Limb (tissue), 2 donors: ENCODE measurements at regions not wholly inside any gene's neighbourhood (a gene's known extent, or its start where the extent isn't known, plus 50 kb on each side); places are given as distances from the start of the nearest gene placed in this dataset.

ENCODE experiments used
- DNase-seq, 2 donors: peaks; one replicate each; pipeline ENCODE4 v3.0.0-alpha.2; 2016; ENCODE audit errors: extremely low spot score in 2 of 2

DNA sequence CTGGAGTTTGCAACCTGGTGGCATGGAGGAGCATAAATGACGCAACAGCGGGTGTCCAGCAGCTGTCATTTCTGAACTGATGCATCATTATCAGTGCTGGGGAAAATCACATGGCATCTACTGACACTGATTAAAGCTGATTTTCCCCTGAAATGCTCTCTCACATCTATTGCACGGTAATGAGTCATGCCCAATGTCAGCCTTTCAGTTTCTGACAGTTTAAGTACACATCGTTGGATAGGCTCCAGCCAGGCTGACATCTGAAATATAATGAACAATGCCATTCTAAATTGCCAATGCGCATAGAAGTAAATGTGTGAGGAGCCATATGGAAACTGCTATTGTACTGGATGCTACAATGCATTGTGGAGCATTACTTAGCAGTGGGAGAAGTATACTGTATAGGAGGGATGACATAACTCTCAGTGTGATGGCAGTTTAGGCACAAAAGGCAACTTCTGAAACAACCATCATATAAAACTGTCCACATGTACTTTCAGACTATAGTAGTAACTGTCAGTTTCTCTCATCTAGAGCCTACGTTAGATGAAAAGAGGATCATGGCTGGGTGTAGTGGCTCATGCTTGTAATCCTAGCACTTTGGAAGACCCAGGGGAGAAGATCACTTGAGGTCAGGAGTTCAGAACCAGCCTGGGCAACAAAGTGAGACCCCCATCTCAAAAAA, 389.3 kb upstream of the DMAC1 start:
- no peak for DNase-seq

DNA sequence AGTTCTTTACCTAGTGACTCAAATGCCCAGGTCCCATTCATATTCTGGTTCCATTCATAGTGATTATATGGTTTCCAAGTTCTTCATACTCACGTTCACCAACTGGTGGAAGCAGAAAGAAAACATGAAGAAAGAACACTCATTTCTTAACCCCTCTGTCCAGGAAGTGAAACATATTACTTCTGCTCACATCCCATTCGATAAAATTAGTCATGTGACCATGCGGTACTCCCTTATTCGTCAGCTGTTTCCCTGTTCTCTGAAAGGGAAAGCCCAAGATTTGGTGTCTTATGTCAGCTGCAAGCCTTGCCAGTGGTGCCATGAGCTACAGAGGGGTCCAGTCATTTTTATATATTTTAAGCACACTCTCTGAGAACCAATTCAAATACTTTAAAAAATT, 387.0 kb upstream of the DMAC1 start:
- DNase-seq: no peak

DNA sequence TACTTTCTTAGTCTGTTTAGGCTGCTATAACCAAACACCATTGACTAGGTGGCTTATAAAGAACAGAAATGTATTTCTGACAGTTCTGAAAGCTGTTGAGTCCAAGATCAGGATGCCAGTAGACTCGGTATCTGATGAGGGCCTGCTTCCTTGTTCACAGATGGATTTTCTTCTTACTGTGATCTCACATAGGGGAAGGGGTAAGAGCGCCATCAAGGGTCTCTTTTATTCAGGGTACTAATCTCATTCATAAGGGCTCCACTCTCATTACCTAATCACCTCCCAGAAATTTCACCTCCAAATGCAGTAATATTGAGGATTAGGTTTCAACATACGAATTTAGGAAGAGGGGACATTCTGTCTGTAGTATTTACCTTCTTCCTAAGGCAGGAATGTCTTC, 384.0 kb upstream of the DMAC1 start:
- no peak for DNase-seq

DNA sequence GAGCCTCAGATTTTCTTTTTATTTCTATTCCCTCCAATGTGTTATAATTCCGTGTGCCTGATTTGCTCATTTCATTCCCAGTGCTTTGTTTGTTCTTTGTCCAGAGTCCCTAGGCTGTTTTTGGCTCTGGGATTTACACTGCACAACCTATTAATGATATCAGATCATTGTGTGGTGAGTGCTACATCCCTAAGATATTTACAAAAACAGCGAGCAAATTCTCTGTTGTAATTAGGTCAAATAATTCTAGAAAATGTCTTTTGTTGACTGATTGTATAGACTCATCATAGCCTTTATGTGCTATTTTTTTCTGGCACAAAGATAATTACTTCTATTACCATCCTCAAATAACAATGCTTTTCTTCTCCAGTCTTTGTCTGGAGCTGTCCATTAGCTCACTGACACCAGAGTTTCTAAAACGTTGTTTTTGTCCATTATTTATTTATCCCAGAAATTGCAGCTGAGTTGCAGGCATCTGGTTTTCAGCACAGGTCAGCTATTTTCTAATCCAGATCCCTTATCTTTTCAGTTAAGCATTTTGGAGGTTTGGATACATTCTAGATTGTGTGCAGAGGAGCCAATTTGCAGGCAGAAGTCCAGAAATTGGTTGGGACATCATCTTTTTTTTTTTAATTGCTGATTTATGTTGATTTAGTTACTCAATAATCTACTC, 379.9 kb upstream of the DMAC1 start:
- no peak for DNase-seq

DNA sequence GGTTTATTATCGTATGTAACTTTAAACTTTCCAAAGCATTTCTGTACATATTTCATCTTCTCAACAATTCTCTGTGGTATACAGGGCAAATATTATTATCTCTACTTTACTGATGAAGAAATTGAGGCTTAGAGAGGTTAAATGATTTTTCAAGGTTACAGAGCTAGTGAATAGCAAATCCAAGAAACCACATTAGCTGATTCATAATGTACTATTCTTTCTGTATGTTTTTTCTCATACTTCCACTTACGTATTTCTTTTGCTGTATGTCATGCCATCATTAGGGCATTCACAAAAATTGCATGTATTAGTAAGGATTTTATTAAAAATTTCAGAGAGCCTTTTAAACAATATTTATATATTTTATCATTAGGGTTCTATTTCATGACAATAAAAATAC, 372.4 kb upstream of the DMAC1 start:
- DNase-seq: no peak

DNA sequence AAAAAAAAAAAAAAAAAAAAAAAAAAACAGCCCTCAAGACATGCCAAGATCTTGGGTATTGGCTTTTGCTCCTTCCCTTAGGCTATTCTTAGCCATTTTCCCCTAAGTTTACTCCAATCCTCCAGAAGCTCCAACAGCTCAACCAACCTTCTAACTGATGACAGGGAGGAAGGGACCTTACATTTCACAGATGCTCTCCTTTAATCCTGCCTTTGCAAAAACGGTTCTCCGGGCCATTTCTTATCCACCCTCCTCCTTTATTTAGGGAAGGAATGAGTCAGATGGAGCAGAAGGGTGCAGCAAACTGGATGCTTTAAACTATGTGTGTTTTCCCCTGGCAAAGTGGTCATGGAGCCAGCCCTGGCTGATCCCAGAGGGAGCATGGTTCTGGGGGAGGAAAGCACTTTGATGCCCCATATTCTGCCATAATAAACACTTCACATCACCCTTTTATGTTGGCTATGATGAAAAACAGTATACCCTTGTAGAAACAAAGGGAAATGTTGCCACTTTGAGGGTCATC, 369.4 kb upstream of the DMAC1 start:
- no peak for DNase-seq

DNA sequence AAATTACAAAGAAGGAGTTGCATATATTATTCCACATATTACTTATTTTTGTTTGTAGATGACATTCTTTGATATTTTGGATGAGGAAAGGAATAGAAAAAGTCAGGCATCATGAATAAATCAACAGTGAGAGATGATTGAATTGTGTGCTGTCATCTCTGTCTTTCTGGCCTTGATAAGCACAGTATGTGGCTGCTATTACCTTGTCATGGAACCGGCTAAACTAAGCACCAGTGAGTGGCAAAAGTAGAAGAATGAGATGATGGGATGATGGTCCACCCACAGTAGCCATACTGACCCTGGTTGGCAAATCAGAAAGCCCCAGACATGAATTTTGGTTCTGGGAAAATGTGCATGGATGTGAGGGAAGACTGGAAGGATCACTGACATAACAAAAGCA, 361.2 kb upstream of the DMAC1 start:
- no peak for DNase-seq

DNA sequence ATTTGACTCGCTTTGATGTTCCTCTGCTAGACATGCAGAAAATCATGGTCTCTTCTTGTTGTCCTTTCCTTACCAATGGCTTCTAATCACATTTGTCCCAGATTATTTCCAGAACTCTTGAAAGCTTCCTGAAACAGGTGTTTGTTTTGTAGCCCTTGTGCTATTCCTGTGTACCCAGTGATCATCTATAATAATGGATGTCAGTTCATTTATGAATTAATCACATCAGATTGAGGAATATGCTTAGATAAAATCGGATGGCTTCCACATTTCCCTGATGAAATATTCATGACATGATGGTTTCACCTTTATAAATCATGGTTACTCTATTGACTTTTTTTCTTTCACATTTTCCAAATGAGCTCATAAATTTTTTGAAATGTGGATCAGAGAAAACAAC, 359.0 kb upstream of the DMAC1 start:
- DNase-seq: no peak

DNA sequence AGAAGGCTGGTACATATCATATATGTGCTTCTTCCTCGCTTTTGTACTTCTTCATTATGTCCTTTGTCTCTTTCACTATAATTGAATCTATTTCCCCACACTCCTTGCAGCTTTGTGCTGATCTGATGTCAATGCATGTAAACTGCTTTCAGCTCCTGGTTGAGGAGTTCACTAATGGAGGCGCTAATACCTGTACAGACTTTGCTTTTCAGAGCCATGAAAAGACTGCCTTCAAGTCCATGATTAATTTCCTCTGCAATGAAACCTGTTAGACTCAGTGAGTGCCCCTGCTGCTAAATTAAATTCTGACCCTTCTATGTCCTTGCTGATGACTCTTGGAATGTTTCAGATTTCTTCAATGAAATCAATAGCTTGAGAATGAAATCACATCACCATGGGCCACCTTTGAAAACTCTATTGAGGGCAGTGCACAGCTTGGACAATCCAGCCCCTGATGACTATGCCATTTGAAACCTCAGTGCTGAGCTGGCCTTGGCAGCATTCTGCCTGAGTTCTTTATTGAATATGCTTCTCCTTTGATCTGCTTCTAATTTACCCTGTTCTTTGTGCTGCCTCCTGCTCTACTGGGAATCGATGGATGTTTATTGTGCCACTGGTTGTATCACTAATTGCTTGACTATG, 358.2 kb upstream of the DMAC1 start:
- no peak for DNase-seq

DNA sequence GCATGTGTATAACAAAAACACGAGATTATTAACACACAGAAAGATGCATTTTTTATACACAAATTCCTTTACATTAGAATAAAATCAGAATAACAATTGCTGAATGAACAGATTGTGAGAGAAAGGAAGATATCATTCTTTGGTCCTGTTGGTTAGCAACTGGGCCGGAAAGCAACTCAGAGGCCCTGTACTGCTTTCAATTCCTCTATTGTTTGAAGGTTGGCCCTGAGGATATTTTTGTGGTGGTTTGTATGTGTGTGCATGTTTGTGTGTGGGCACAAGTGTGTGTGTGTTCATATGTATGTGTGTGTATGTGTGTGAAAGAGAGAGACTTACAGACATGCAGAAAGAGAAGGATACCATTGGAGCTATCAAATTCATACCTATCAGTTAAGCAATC, 356.8 kb upstream of the DMAC1 start:
- no peak for DNase-seq

DNA sequence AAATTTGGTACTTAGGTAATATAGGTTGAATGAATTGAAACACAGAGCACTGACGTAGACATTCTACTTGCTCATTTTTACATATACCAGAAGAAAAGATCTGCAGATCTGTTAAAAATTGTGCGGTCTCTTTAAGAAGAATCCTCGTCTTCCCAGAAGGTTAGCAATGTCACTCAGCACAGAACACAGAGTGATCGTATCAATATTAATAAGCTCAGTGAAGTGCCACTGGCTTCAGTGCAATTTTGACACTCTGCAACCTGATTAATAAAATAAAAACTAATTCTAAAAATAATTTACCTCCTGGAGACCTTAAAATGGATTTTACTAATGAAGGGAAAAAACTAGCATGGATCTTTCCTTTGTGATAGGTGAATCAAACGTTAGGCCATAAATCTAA, 356.1 kb upstream of the DMAC1 start:
- no peak for DNase-seq

DNA sequence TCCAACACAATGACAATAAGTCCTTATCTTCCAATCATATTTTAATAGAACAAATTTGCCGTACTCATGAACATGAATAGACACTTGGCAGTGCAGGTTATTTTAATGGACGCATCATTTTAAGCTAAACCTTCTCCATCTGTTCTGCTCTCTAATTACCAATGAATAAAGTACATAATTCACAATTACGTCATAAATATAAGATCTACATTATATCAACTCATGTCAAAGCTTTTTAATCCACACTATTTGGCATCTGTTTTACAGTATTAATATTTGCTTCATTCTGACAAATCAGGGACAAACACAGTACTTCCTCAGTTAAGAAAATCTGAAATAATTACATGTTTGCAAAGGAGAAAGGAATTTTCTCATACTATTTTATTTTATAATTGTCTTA, 344.1 kb upstream of the DMAC1 start:
- DNase-seq: no peak

DNA sequence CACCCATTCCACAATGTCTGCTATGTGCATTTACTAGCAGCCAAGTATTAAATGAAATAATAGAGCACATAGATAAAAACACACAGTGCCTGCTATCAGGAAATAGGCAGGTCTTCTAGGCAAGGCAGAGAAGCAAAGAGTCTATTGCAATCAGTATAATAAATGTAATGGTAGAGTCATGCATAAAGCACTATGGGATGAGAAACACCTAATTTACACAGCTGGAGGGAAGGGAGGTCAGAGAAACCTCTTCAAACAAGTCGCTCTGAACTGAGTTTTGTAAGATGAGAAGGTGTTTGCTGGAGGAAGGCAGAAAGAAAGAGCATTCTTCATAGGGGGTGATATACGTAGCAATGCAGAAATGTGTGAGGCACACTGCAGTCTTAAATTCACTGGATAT, 341.0 kb upstream of the DMAC1 start:
- no peak for DNase-seq

DNA sequence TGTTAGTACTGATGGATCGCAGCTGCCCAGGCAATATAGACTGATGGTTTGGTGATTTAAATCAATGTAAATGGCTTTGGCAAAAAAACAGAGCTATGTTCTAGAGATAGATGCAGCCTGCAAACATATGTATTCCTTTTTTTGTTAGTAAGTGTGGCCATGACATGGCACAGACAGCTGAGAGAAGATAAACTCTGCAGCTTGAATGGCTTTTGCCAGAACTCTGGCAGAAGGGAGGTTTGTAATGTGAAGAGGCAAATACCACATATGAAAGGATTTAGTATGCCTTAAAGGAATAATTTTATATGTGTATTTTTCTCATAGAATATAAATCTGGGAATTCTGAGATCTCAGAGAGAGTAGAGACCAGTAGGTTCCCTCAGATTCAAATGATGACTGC, 340.2 kb upstream of the DMAC1 start:
- DNase-seq: no peak

DNA sequence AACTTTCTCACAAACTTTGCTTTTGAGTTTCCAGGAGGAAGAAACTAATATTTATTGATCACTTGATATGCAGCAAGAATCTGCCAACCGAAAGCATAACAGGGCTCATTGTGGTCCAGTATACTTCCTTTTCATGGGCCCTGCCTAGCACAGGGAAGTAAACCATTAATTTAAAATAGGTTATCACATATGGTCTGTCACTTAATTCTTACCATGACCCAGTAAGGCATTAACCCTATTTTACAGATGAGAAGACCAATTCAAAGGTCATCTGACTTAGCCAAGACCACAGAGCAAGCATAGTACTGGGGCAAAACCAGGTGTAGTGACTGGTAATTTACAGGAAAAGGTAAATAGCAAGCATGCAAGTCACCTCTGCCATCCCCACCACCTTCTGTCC, 336.9 kb upstream of the DMAC1 start:
- DNase-seq: no peak

DNA sequence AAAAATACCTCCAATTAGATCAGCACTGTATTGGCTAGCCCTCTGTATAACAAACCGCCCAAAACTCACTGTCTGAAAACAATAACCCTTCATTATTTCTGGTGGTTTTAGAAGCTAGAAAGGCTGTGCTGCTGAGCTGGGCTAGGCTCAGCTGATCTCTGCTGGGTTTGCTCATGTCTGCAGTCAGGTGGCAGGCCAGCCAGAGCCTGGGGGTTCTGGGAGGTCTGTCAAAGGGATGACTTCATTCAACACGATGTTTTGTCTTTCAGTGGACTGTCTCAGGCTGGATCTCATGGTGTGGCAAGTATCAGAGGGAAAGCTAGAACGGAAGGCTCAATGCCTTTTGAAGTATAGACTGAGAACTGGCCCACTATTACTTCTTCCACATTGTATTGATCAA, 335.1 kb upstream of the DMAC1 start:
- DNase-seq: no peak

DNA sequence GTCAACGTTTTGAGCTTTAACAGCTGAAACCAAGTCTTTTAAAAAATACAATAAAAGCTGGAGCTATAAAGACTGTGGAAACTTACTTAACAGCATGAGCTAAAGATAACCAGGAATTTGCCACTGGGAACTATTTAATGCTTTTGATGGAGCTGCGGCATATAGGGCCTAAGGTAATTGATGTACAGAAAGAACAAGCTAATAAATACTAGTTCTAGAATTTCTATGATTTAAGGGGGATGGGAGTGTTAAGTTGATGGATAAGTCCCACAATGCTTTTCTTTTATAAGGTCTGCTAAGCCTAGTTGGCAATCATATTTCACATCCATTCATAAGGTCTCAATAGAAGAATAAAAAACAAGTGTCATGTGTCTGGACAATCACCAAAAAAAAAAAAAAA, 334.0 kb upstream of the DMAC1 start:
- peak in 1 of 2 donors; percentile 18 for DNase-seq

DNA sequence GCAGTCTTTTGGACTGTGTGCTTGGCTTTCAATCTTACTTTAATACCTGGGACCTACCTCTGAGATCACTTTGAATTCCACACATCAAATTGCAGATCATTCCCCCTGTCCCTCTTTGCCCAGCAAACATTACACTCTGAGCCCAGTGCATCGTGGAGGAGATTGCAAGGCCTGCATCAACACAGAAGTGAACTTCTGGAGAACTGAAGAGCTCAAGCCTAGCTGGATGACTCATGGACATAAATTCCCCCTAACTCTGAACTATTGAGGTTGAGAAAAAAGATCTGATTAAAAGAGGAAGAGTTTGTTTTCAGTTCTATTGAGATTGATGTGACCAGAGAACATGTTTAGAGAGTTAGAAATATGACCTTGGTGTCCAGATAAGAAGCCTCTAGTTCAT, 316.0 kb upstream of the DMAC1 start:
- no peak for DNase-seq

DNA sequence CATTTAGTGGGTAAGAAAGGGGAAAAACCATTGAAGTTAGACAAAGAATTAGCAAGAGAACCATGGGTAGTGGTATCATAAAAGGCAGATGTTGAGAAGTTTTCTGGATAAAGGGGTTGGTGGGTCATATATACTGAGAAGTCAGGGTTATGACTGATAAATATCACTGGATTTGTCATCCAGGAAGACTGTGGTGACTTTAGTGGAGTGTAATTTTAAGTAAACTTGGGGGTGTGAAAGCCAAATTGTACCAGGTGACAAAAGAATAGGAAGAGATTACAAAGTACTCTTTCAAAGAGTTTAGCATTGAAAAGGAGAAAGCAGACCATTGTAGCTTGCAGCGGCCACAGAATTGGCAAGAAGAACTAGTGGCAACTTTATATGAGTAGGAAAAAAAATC, 315.2 kb upstream of the DMAC1 start:
- DNase-seq: no peak

DNA sequence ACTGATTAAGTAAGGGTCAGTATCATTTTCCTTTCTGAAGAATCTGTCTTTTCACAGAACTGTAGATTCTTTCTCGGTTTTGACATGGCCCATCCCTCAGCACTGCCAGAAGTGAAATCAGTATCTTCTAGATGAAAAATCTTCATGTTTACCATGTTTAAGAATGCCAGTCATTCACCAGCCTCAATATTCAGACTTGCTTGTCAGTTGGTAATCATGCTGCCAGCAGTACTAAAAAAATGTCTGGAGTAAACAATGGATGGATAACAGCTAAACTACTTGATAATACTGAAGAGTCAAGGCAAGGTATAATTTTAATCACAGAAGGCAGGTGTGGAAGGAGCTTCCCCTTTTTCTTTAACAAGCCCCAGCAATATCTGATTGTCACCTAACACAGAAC, 306.8 kb upstream of the DMAC1 start:
- no peak for DNase-seq

DNA sequence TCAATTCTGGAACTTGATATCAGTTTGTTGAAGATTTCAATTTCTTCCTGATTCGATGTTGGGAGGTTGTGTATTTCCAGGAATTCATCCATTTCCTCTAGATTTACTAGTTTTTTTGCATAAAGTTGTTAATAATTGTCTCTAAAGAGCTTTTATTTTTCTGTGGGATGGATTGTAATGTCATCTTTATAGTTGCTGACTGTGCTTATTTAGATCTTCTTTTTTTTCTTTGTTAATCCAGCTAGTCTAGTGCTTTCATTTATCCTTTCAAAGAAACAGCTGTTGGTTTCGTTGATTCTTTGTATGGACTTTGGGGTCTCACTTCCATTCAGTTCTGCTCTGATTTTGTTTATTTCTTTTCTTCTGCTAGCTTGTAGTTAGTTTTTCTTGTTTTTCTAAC, 302.0 kb upstream of the DMAC1 start:
- no peak for DNase-seq

DNA sequence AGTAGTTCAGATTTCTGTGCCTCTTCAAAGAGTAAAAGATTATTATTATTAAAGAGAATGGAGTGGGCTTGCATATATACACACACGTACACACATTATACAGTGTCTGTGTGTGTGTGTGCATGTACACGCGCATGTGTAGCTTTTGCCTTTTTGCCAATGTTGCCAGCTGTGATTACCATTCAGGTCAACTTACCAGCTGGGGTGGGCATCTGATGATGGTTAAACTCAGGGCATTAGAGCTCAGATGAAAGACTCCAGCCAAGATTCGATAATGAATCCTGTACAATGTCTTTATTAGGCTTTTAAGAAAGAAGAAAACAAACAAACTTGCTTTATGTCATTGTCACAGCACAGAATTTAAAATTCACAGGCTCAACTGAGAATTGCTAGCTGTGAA, 296.5 kb upstream of the DMAC1 start:
- DNase-seq: no peak

DNA sequence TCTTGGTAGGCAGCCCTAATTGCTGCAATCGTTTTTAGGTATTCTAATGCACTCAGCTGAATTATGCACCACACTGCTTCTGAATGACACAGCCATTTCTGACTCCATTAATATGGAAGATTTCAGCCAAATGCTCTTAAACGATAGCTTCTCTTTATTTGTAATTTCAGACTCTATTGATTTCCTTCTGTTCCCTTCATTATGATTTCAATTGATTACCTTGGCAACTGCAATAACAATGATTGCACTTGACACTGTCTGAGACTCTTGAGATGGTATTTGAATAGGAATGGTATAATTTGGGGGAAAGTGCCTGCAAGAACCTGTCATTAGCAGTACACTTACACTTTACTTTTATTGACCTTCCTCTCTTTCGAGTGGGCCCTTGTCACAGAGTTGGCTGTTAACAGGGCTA, 296.1 kb upstream of the DMAC1 start:
- DNase-seq: no peak
